M059J (cell line): ENCODE measurements at regions not wholly inside any gene's neighbourhood (a gene's known extent, or its start where the extent isn't known, plus 50 kb on each side); places are given as distances from the start of the nearest gene placed in this dataset.
"Not testable (repeated sequence)": the region's sequence is repeated elsewhere in the genome, so short reads cannot be mapped to it uniquely, and the experiment has no call there.

Experiments used
- DNase-seq: peaks from one replicate; pipeline ENCODE4 v3.0.0-alpha.2; 2012; ENCODE audit warnings: low read depth

DNA sequence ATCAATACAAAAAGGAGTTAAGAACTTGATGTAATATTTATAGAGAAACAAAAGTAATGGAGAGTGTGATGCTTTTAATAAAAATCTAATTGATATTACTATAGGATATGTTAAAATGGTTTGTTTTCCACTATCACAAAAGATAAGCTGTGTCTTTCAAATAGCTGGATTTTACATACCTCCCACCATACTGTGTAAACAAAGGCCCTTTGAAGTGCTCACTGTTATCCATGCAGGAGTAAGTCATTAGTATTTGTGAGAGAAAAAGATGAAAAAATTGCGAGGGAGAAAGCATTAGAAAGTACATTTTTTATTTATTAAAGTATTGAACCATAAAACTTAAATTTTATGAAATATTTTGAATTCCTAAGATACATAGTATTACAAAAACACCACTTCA, 733.0 kb downstream of the GRIK2 start:
- no peak for DNase-seq

DNA sequence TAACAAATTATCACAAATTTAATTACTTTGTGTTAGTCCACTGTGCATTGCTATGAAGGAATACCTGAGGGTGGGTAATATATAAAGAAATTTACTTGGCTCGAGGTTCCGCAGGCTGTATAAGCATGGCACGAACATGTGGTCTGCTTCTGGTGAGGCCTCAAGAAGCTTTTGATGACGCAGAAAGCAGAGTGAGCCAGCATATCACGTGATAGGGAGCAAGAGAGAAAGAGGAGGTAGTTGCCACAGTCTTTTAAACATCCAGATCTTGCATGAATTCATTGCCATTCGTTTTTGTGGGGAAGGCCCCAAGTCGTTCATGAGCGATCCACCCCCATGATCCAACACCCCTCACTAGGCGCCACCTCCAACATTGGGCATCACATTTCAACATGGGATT, 733.7 kb downstream of the GRIK2 start:
- no peak for DNase-seq

DNA sequence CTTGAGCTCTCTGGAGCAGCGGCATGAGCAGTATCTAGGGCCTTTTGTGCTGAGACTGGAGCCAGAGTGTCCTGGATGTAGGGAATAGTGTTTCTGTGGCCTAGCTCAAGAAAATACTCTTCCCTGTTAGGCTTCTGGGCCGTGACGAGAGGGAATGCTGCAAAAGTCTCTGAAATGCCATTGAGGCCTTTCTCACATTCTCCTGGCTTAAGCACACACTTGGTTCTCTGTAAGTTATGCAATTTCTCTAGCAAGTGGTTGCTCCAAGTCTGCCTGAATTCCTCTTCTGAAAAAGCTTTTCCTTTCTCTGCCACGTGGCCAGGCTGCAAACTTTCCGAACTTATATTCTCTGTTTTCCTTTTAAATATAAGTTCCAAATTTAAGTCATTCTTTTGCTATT, 744.4 kb downstream of the GRIK2 start:
- no peak for DNase-seq

DNA sequence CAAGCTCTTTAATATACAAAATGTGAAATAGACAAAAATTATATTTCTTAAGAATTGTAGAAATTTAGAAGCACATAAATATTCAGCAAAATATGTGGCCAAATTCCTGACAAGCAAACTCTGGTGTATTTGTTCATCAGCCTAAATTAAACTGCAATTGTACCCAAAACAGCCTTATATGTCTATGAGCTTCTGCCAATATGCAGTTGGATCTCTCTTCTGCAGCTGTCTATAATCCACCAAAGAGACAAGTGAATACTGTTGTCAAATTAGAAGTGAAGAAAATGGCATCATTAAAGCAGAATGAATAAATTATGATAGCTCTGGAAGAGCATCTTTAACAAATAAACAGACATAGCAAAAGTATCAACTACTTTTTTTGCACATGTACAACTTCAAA, 755.7 kb downstream of the GRIK2 start:
- DNase-seq: no peak

- no peak for DNase-seq
Observed at GRCh38 chr6:102150549-102150948, 757.0 kb downstream of the GRIK2 start.

DNA sequence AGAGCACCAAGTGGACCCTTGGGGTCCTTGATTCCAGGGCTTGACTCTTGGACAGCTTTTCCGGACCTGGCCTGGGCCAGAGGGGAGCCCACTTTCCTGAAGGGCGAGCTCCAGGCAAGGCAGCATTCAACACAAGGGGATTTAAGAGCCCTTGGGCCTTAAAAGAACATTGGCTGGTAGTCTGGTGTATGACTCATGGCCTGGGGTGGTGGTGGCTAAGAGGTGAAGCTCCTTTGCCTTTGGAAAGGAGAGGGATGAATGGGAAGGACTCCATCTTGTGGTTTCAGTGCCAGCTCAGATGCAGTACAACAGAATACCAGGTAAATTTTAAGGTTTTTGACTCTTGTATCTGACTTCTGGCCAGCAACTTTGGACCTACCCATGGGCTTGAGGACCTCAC, 760.7 kb downstream of the GRIK2 start:
- DNase-seq: peak; percentile 7

GRCh38 chr6:102154874-102155273, 761.4 kb downstream of the GRIK2 start:
- no peak for DNase-seq

DNA sequence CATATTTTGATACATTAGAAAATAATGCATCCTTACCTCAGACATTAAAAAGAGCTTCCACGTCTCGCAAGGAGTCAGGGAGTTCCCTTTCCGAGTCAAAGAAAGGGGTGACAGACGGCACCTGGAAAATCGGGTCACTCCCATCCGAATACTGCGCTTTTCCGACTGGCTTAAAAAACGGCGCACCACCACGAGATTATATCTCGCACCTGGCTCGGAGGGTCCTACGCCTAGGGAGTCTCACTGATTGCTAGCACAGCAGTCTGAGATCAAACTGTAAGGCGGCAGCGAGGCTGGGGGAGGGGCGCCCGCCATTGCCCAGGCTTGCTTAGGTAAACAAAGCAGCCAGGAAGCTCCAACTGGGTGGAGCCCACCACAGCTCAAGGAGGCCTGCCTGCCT, 776.3 kb downstream of the GRIK2 start:
- DNase-seq: not testable (repeated sequence)

- DNase-seq: no peak
Observed at GRCh38 chr6:102187186-102187585, 793.7 kb downstream of the GRIK2 start.

GRCh38 chr6:102195311-102195710, 801.8 kb downstream of the GRIK2 start:
- no peak for DNase-seq

DNA sequence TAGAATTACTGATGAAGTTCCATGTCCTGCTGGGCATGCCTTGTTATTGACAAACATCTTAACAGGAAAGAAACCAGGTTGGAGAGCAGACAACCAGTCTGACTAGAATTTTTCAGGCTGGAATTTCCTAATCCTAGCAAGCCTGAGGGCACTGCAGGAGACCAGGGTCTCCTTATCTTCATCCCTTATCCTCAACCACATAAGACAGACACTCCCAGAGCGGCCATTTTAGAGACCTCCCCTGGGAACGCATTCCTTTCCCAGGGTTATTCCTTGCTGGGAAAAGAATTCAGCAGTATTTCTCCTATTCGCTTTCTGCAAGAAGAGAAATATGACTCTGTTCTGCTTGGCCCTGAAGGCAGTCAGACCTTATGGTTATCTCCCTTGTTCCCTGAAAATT, 803.7 kb downstream of the GRIK2 start:
- no peak for DNase-seq

GRCh38 chr6:102204351-102204750, 810.8 kb downstream of the GRIK2 start:
- peak; percentile 1 for DNase-seq

DNA sequence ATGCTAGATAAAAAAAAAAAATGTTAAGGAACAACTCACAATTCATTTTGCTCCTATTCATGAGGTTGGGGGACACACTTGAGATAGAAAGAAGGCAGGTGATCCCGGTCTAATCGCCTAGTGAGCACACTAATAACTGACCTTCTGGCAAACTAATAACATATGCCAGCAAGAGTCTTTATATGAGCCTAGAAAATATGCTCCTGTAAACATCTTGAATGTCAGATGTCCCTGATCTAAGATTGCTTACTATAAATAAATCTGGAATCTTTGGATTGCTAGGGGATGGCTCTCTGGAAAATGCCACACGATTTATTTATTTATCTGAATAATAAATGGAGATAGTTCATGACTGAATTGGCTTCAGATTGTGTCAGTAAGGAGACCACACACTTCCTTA, 821.9 kb downstream of the GRIK2 start:
- no peak for DNase-seq

- DNase-seq: no peak
Observed at GRCh38 chr6:102216232-102216631, 822.7 kb downstream of the GRIK2 start.

DNA sequence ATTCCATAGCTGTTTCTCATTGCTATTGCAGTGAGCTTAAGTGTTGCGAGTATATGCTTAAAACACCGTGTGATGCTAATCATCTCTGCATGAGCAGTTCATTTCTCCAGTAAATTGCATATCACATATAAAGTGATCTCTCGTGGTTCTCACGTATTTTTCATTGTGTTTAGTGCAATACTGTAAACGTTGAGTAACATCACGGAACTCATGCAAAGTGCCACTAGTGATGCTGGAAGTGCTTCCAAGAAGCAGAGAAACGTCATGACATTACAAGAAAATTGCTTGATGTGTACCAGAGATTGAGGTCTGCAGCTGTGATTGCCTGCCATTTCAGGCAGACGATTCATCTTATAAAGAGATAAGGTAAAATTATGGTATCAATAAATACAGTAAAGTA, 830.4 kb downstream of the GRIK2 start:
- no peak for DNase-seq

GRCh38 chr6:102229271-102229670, 835.8 kb downstream of the GRIK2 start:
- no peak for DNase-seq
